Type B pancreatic cell (in vitro differentiated cells): ENCODE measurements at regions not wholly inside any gene's neighbourhood (a gene's known extent, or its start where the extent isn't known, plus 50 kb on each side); places are given as distances from the start of the nearest gene placed in this dataset.

Source experiments
- DNase-seq: peaks from one replicate; pipeline ENCODE4 v3.0.0; 2021; ENCODE audit warnings: mixed read lengths; ENCODE audit not compliant: unreplicated experiment; ENCODE audit errors: extremely low spot score
- H3K27ac Mint-ChIP-seq: 2 replicates; pipeline ENCODE4 v1.8.0; 2021; ENCODE audit warnings: mild to moderate bottlenecking, mixed read lengths
- H3K27me3 Mint-ChIP-seq: 2 replicates; pipeline ENCODE4 v1.8.0; 2021; ENCODE audit warnings: mixed read lengths
- H3K36me3 Mint-ChIP-seq: 2 replicates; pipeline ENCODE4 v1.8.0; 2021; ENCODE audit warnings: mixed read lengths
- H3K4me1 Mint-ChIP-seq: one replicate; pipeline ENCODE4 v1.8.0; 2021; ENCODE audit warnings: mixed read lengths; ENCODE audit not compliant: unreplicated experiment
- H3K4me3 Mint-ChIP-seq: 2 replicates; pipeline ENCODE4 v1.8.0; 2021; ENCODE audit warnings: mild to moderate bottlenecking, mixed read lengths
- H3K9me3 Mint-ChIP-seq: 2 replicates; pipeline ENCODE4 v1.8.0; 2021; ENCODE audit warnings: mixed read lengths
- CTCF ChIP-seq: fragments of 200-600 bp; sonication (generic); conservative IDR thresholded peaks from 2 replicates; pipeline ENCODE4 v1.5.0; 2021; ENCODE audit warnings: antibody characterized with exemption, mild to moderate bottlenecking

- H3K27me3 Mint-ChIP-seq, result no peaks in the 10 kb centered on the region
- peak overlapping the region; percentile 80 for H3K27ac Mint-ChIP-seq
- peaks cover 5% of the 10 kb centered on the region for H3K9me3 Mint-ChIP-seq
- no peak overlapping the region for H3K4me3 Mint-ChIP-seq
- no peak for DNase-seq
- H3K36me3 Mint-ChIP-seq, result peaks cover 7% of the 10 kb centered on the region
- TF ChIP-seq CTCF, result no peak
- no peaks in the 10 kb centered on the region for H3K4me1 Mint-ChIP-seq
Observed at GRCh38 chr12:31783556-31783955, 54.7 kb upstream of the AMN1 start.

- no peak for TF ChIP-seq CTCF
- Mint-ChIP-seq H3K9me3 (peaks cover 5% of the 10 kb centered on the region), H3K27me3 (no peaks in the 10 kb centered on the region), H3K4me1 (no peaks in the 10 kb centered on the region), H3K36me3 (peaks cover 7% of the 10 kb centered on the region), H3K4me3 (no peak overlapping the region), H3K27ac (no peak overlapping the region)
- DNase-seq, result no peak
Observed at GRCh38 chr12:31781894-31782540, 53.2 kb upstream of the AMN1 start.

- no peak overlapping the region for H3K4me3 Mint-ChIP-seq
- H3K27ac Mint-ChIP-seq, result no peak overlapping the region
- no peak for TF ChIP-seq CTCF
- DNase-seq, result no peak
- peaks cover 5% of the 10 kb centered on the region for H3K9me3 Mint-ChIP-seq
- no peaks in the 10 kb centered on the region for H3K4me1 Mint-ChIP-seq
- H3K27me3 Mint-ChIP-seq, result no peaks in the 10 kb centered on the region
- peaks cover 7% of the 10 kb centered on the region for H3K36me3 Mint-ChIP-seq
Observed at GRCh38 chr12:31780096-31780495, 51.3 kb upstream of the AMN1 start.

GRCh38 chr12:31778687-31779086, 49.9 kb upstream of the AMN1 start:
- no peak overlapping the region for H3K4me3 Mint-ChIP-seq
- no peak overlapping the region for H3K27ac Mint-ChIP-seq
- TF ChIP-seq CTCF, result no peak
- H3K4me1 Mint-ChIP-seq, result peaks cover 11% of the 10 kb centered on the region
- H3K27me3 Mint-ChIP-seq, result no peaks in the 10 kb centered on the region
- no peak for DNase-seq
- peaks cover 5% of the 10 kb centered on the region for H3K9me3 Mint-ChIP-seq
- peaks cover 7% of the 10 kb centered on the region for H3K36me3 Mint-ChIP-seq
